ENCODE measurements at regions not wholly inside any gene's neighbourhood (a gene's known extent, or its start where the extent isn't known, plus 50 kb on each side); places are given as distances from the start of the nearest gene placed in this dataset.

DNA sequence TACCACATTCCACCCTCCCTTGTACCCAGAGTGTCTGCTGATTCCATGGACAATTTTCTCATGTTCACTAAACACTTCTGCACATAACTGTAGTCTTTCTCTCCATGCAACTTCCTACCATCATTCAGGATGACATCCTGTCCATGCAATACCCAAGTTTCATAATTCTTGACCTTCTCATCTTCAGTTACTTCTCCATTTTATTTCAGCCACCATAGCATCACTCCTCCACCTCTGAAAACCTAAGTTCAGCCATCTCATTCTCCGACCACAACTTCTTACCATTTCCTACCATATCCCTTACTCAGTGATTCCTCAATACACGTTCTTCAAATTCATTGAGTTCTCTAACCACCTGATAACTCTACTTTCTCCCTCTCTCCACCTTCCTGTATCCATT lies 216.5 kb upstream of the TENT5A start:
- TF ChIP-seq, protein P1, sequence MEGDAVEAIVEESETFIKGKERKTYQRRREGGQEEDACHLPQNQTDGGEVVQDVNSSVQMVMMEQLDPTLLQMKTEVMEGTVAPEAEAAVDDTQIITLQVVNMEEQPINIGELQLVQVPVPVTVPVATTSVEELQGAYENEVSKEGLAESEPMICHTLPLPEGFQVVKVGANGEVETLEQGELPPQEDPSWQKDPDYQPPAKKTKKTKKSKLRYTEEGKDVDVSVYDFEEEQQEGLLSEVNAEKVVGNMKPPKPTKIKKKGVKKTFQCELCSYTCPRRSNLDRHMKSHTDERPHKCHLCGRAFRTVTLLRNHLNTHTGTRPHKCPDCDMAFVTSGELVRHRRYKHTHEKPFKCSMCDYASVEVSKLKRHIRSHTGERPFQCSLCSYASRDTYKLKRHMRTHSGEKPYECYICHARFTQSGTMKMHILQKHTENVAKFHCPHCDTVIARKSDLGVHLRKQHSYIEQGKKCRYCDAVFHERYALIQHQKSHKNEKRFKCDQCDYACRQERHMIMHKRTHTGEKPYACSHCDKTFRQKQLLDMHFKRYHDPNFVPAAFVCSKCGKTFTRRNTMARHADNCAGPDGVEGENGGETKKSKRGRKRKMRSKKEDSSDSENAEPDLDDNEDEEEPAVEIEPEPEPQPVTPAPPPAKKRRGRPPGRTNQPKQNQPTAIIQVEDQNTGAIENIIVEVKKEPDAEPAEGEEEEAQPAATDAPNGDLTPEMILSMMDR (IDR thresholded peaks at IDR 0.05), result no peak
- TF ChIP-seq POLR2A (IDR thresholded peaks at IDR 0.05) (no peak), EP300 (IDR thresholded peaks at IDR 0.05) (no peak)

Measured in gastroesophageal sphincter (tissue), 3 donors.